Stimulated activated CD4-positive, alpha-beta T cell treated with anti-CD3 and anti-CD28 coated beads, Interleukin-2, amount 100 ng/mL, for 4 hours (primary cell): ENCODE measurements at regions not wholly inside any gene's neighbourhood (a gene's known extent, or its start where the extent isn't known, plus 50 kb on each side); places are given as distances from the start of the nearest gene placed in this dataset.
"Not testable (repeated sequence)": the region's sequence is repeated elsewhere in the genome, so short reads cannot be mapped to it uniquely, and the experiment has no call there.

Experiments
- DNase-seq: peaks from one replicate; pipeline ENCODE4 v3.0.0-alpha.2; 2020; ENCODE audit warnings: low read depth

DNA sequence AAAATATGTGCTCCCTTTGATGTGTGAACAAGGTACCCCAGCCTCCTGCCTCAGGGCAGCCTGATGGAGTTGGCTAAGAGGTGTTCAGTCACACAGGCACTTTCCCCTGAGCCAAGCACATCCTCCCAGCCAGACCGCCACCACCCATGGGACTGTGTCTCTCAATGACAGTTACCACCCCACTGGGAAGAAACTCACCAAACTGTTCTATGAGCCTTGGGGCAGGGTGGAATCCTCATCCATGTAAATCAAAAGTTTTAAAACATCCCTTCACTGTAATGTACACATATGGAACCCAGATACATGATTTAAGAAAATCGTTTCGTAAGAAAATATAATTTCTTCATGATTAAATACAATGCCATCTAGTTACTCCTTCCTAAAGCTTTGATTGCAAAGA, 138.4 kb upstream of the LSM14A start:
- no peak for DNase-seq

DNA sequence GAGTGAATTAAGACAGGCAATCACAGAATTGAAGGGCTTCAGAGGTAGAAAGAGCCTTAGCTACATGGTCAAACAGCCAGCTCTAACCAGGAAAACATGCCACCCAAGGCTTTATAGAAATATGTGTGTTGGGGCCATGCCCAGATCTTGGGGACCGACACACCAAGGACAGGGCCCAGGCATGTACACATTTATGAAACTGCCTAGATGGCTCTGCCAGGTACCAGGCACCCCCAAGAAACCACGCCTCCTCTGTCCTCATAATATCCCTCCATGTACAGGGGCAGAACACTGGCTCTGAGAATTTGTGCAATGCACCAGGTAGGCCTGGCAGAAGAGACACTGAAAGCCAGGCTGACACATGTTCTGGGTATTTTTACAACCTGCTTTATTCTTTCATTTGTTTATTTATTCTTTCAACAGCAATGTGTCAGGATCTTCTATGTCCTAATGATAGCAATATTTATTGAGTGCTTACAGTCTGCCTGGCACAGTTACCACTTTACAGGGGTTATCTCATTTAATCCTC, 137.9 kb upstream of the LSM14A start:
- DNase-seq: no peak

DNA sequence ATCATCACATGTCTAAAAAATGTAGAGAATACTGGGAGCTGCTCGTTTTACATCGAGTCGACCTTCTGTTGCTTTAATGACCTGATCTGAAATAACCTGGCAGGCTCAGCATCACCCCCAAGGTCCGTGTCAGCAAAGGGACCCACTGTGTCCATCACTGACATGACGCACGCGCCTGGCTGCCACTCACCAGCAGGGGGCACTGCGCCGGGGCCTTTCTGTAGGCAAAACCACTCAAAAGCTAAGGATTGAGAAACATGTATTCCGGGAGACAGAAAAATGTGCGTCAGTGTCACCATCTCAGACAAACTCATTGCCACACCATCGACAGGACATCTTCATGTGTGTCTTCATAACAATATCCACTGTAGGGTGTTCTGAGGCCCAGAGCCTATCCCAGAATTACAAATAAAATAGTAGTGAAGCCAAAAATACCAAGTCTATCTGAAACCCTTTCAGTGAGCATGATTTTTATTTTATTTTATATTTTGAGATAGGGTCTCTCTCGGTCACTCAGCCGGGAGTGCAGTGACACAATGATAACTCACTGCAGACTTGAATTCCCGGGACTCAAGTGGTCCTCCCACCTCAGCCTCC, 130.3 kb upstream of the LSM14A start:
- DNase-seq: peak; percentile 50

DNA sequence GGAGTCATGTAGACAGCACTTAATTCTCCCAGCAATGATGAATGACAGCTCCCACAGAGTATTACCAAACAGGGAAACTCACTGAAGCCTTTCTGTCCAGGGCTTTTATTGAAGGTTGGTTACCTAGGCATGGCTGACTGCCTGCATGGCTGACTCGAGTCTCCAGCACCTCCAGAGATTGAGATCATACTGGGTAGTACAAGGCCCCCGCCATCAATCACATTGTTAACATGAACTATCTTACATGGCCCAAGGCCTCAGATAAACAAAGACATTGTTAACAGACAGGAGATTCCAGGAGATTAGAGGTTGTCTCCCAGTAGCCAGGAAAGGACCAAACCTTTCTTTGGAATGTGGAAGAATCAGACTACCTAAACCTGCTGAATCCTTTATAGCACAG, 128.3 kb upstream of the LSM14A start:
- no peak for DNase-seq

DNA sequence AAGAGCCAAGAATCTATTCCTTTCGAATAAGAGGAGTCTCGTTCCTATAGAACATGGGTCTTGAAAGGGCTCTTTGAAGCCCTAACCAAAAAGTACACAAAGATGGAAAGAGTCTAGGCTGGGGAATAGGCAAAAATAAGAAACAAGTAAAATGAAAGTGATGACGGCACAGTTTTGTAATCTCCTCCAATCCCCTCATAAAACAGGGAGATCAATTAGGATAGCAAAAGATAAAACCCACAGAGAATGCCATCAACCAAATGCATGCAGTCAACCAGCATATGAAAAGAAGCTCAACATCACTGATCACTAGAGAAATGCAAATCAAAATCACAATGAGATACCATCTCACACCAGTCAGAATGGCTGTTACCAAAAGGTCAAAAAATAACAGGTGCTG, 122.4 kb upstream of the LSM14A start:
- no peak for DNase-seq

DNA sequence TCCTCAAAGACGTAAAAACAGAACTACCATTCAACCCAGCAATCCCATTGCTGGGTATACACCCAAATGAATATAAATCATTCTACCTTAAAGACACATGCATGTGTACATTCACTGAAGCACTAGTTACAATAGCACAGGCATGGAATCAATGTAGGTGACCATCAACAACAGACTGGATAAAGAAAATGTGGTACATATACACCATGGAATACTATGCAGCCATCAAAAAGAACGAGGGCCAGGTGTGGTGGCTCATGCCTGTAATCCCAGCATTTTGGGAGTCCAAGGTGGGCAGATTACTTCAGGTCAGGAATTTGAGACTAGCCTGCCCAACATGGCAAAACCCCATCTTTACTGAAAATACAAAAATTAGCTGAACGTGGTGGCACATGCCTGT, 121.9 kb upstream of the LSM14A start:
- not testable (repeated sequence) for DNase-seq

DNA sequence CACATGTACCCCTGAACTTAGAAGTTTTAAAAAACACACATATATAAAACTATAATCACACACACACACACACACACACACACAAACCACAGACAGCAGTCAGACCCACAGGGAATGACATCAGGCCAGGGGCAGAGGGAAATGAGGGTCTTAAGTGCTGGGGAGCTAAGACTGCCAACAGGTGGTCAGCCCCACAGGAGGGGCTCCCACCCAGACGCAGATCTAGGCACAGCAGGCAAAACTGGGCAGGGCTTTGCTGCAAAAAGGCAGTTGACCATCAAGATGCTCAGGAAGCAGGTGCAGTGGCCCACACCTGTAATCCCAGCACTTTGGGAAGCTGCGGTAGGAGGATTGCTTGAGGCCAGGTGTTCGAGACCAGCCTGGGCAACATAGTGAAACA, 121.0 kb upstream of the LSM14A start:
- no peak for DNase-seq

DNA sequence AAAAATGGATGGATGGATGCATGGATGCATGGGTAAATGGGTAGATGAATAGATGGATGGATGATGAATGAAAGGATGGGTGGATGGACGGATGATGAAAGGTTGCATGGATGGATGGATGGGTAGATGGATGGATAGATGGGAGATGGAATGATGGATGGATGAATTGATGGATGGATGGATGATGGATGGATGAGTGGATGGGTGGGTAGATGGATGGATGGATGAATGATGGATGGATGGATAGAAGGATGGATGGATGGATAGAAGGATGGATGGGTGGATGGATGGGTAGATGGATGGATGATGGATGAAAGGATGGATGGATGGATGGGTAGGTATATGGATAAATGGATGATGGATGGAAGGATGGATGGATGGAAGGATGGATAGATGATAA, 115.1 kb upstream of the LSM14A start:
- DNase-seq: no peak

DNA sequence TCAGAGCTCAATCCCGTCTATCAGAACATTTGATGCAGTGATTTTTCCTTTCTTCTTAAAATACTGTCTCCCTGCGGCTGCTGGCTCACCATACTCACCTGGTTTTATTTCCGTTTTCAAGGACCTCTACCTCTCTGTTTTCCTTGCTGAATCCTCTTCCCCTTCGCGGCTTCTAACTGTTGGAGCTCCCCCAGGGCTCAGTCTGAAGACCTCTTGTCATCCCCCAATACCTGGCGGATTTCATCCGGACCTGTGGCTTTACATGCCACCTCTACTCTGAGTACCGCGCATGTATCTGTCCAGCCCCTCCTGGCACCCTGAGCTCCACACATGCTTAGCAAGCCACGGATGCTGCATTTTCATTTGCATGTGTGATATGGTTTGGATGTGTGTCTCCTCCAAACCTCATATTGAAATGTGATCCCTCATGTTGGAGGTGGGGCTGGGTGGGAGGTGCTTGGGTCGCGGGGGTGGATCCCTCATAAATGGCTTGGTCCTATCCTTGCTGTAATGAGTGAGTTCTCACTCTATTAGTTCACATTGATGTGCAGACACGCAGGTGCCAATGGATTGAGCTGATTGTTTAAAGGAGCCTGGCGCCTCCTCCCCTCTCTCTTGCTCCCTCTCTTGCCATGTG, 106.2 kb upstream of the LSM14A start:
- no peak for DNase-seq

DNA sequence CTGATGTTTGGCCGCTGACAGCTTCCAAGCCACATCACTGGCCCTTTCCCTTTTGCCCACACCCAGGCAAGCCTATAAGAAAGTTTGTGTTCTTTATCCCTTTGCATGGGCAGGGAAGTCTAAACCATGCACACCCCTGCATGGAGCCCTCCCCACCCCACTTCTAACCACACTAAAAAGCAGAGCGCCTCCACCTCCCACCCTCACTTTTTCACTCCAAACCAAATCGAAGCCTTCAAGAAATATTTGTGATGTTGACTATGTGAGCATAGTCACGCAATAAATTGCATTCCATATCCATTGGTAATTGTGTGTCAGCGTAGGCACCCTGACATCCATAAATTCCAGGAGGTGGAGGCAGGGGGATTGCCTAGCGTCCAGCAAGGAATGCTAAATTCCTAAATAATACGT, 104.4 kb upstream of the LSM14A start:
- no peak for DNase-seq

DNA sequence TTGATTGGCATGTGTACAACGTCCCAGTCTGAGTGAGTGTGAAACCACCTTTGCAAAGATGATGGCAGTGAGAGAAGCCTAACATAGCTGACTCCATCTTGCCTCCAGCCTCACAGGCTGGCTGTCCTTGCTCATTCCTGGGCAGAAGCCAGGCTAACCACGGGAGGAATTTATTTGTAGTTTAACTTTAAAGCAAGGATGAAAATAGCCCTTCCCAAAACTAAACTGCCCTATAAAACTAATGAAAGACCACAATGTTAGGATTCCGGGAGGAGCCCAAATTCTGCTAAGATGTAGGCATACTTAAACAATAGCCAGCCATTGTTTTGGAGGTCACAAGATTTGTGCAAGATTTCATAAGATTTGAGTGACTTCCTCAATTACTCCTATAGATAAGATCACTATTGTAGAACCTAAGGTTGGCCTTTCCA, 96.6 kb upstream of the LSM14A start:
- no peak for DNase-seq

DNA sequence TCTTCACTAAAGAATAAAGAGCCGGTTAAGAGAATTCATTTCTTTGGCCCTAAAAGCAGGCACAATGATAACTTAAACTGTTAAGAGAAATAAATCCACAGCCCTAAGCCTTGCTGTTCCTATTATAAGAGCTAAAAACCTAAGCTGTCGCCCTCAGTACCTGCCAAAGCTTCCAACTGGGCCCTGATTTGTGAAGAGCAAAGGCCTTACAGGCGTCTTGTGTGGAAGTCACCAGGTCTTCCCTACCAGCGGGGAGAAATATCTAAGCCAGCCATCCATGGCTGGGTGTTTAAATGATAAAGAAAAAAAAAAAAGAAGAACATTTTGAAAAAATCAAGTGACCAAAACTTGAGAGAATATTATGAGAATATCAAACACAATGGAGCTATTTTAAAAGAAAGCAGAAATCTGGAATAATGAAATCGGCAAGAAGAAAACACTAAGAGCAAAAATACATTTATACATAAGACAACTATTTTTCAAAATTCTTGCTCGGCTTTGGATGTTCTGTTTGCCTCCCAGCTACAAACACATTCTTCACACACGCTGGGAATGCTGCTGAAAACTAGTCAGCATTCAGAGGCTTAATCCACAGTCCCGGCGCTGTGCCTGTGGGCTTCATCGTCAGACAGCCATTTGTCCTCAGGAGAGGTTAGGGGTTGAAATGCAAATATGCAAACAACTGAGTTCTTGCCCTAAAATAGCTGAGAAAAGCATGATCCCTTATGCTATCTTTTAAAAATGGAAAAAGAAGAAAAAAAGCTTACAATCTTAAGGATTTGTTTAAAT, 89.8 kb upstream of the LSM14A start:
- no peak for DNase-seq

DNA sequence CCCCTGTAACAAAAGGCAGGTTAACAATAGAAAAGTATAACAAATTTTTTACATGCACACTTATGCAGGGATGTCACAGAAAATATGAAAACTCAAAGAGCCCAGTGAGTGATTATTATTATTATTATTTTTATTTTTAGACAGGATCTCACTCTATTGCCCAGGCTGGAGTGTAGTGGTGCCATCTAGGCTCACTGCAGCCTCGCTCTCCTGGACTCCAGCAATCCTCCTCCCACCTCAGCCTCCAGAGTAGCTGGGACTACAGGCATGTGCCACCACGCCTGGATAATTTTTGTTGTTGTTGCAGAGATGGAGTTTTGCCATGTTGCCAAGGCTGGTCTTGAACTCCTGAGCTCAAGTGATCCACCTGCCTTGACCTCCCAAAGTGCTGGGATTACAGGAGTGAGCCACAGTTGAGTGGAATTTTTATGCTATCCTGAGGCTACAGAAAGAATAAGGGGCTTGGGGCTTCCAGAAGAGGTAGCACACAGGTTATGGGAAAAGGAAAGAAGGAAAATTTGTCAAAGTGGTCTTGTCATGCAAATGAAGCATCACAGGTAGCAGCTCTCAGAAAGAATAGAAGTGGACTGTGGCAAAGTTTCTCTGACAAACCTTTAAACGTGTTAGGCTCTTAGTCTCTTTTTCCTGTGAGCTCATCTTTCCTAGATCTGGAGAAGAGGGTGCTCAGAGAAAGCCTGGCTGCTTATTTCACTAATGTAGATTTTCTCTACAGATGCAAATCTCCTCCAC, 87.7 kb upstream of the LSM14A start:
- no peak for DNase-seq

DNA sequence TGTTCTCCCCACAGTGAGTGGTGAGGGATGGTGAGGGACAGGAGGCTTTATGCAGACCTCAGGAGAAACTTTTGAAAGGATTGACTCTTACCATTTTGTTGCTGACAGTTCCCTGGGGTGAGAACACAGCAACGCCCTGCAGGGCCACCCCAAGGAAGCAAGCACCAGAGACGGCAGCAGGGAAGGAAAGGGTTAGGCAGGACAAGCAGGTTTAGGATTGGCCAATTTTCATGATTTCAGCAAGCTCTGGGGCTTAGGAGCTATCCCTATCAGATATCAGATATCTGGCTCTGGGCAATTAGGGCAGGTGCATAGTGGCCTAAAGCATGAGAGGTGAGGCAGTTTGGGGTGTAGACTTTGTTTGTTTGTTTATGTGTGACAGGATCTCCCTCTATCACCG, 87.0 kb upstream of the LSM14A start:
- no peak for DNase-seq

DNA sequence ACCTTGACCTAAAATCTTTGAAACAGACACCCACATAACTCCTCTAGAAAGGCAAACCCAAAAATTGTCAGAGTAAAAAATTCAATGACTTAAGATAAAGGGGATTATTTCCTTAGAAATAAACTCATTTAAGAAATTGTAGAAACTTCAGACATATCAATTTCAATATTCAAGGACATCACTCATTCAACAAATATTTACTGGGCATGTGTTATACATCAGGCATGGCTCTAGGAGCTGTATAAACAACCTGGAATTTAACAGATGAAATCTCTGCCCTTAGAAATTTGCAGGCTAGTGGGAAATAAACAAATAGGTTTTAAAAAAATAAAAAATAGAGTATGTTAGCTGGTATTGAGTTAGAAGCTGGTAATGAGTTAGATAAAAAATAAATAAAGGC, 84.0 kb upstream of the LSM14A start:
- DNase-seq: no peak

DNA sequence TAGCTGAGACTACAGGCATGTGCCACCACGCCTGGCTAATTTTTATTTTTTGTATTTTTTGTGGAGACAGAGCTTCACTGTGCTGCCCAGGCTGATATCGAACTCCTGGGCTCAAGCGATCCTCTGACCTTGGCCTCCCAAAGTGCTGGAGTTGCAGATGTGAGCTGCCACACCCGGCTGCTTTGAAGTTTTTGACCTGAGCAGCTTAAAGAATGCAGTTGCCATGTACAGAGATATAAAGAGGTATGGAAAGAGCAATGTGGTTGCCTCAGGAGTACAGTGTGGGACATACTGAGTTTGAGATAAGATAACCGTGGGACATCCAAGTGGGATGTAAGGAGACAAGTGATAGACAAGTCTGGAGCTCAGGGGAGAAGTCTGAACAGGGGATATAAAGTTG, 82.7 kb upstream of the LSM14A start:
- no peak for DNase-seq

DNA sequence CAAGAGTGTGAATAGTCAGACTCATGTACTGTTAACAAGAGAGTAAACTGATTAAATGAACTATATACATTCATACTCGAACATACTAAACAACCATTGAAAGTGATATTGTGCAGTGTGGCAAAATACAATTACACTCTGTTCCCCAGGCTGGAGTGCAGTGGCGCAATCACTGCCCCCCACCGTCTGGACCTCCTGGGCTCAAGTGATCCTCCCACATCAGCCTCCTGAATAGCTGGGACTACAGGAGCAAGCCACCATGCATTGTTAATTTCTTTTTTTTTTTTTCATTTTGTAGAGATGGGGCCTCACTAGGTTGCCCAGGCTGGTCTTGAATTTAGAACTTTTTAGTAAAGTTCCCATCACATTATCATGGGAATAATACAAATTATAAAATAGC, 77.3 kb upstream of the LSM14A start:
- no peak for DNase-seq

DNA sequence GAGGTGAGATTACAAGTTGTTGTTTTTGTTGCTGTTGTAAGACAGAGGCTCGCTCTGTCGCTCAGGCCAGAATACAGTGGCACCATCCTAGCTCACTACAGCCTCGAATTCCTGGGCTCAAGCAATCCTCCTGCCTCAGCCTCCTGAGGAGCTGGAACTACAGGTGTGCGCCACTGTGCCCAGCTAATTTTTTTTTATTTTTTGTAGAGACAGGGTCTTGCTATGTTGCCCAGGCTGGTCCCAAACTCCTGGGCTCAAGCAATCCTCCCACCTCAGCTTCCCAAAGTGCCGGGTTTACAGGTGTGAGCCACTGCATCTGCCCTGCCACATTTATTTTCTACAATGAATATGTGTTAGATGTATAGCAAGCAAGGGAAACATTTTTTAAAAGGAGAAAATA, 76.9 kb upstream of the LSM14A start:
- not testable (repeated sequence) for DNase-seq

DNA sequence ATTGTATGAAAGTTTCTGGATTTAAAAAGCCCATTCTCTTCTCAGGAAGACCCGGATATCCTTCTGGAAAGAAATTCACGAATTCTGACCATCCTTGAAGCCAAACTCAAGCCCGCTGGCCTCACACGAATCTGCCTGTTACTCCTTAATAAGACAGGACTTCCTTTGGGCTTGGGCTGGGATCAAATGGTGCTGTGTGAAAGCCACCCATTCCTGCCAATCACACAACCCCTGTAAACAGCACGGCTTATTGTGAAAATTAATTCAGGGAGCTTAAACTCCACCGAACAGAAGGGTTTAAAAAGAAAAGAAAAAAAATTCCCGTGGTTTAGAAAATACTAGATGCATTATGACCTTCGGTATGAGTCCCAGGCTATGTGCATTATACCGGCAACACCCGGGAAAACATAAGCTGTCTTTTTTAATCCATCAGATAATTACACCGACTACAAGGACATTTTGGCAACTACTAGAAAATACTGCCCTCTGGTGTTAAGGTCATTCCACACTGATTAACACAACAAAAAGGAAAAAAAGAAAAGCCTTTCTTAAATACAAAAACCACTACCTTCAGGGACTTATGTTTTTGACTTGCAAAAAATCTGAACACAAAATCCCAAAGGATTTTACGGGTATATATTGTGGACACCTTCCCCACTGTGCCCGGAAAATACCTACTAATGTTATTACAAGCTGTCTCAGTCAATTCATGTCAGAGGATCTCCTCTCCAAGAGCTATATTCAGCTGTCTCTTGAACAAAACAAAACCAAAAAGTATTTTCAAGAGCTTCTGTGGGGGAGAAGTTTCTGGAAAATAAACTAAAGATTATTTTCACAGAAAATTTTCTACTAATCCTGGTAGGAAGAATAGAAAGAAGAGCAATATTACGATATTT, 76.0 kb upstream of the LSM14A start:
- DNase-seq: no peak

DNA sequence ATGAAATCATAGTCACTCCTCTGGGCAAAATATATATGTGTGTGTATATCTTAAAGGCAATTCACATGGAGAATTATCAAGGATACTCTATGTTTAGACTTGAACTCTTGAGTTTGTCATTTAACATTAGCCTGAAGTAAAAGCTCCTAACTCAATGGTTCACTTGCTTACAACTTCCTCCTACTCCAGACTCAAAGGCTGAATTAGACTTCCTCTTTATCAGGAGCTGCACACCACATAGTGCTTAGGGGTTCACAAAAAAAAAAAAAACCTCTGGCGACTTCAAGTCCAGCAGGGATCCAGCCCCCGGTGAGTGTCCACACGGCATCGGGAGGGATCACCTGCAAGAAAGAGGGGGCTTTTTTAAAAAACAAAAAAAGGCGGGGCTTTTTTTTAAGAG, 68.2 kb upstream of the LSM14A start:
- no peak for DNase-seq

DNA sequence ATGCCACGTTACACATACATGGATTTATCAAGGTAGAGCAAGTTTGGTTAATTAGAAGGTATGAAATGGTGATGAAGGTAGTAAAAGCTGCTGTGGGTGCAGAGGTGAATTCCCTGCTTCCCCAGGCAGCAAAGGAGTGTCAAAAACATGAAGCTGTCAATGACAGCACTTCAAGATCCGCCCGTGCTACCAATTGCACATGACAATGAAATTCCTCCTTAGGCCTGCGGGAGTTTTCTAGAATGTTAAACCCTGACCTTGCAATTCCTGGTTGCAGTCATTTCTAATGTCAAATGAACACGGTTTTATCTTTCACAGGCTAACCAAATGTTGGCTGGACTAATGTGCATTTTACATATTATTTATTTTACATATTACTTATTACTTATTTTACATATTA, 67.7 kb upstream of the LSM14A start:
- DNase-seq: no peak

DNA sequence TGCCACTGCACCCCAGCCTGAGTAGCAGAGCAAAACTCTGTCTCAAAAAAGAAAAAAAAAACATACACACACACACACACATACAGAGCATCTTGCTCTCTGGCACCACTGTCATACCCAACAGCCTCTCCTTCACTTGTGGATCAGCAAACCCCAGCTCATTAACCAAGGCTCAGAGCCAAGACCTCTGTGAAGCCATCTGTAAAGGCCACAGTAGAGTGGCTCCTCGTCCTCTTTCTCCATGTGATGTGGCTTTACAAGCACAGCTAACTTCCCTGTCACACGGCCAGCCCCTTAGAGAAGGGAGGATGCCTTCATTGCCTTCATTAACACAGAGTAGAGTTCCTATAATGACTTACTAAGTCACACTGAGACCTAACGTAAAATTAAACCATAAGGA, 62.7 kb upstream of the LSM14A start:
- no peak for DNase-seq
